ENCODE measurements at regions not wholly inside any gene's neighbourhood (a gene's known extent, or its start where the extent isn't known, plus 50 kb on each side); places are given as distances from the start of the nearest gene placed in this dataset.

DNA sequence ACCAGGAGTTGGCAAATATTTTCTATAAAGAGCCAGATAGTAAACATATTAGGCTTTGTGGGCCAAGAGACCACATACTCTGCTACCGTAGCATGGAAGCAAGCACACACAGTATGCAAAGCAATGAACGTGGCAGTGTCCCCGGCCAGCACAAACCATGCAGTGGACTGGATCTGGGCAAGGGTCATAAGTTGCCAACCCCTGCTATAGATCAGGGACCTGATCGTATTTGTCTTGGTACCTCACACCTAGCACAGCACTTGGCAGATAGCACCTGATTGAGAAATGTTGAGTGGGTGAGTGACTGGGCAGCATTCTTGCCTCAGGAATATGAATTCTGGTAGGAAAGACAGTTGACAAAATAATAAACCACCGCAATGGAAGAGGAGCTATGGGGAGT is 331.9 kb downstream of the FGFR2 start:
- no peaks in the 10 kb centered on the region for H3K36me3 ChIP-seq (ENCODE audit: insufficient read depth, low read length)
- no peaks in the 10 kb centered on the region for H3F3A ChIP-seq (ENCODE audit: low read depth)
- H4K20me1 ChIP-seq (ENCODE audit: insufficient read depth, low read length, poor library complexity, severe bottlenecking), result no peaks in the 10 kb centered on the region
- no peaks in the 10 kb centered on the region for H3K27me3 ChIP-seq (ENCODE audit: insufficient read depth, low read length, poor library complexity, severe bottlenecking)
- no peaks in the 10 kb centered on the region for H3K79me2 ChIP-seq (ENCODE audit: insufficient read depth, low read length)
- no peaks in the 10 kb centered on the region for H3K9me2 ChIP-seq (replicated peaks; ENCODE audit: low read depth, low read length)
- TF ChIP-seq CTCF (conservative IDR thresholded peaks at IDR 0.05; ENCODE audit: low read length), result no peak
- no peak overlapping the region for H3K9ac ChIP-seq (ENCODE audit: low read depth, low read length, poor library complexity, severe bottlenecking)
- no peaks in the 10 kb centered on the region for H3K4me1 ChIP-seq (ENCODE audit: insufficient read depth, low read length, poor library complexity, severe bottlenecking)
- H3K4me3 ChIP-seq (ENCODE audit: low read length, poor library complexity, severe bottlenecking), result no peak overlapping the region
- H2AFZ ChIP-seq (ENCODE audit: low read length), result no peak overlapping the region
- H3K9me3 ChIP-seq (ENCODE audit: insufficient read depth, low read depth, low read length), result peaks cover 3% of the 10 kb centered on the region; the same call in 1 of the 2 replicates
- no peak overlapping the region for H3K4me2 ChIP-seq (ENCODE audit: low read depth, low read length, poor library complexity, severe bottlenecking)

DNA sequence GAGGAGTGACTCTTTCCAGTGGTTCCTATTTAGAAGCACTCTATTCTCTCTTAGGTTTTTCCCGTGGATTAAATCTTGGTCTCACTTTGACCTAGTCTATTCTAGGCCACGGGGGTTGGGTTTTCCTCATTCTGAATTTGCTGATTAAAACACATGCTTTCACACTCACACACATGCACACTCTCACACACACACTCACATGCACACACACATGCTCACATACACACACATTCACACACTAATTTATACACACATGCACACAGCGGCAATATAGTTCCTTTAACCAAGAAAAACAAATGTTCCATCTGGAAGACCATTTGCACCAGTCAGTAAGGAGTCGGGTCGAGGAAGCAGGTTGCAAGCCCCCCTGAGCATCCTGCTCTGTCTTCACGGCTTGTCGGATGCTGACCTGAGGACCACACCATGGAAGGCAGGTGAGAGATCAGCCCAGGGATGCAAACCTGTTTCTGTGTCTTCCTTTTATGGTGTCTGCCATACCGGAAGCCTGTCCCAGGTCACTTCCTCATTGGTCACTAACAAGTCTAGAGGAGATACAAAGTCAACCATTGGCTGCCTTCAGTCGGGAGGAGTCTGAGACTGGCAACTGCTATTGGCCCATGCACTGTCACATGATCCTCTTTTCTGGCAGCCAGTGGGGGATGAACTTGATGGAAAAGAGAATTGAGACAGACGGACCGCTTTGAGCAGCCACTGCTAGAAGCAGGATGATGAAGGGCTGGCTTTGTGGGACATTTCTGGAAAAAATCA is 330.8 kb downstream of the FGFR2 start:
- H4K20me1 ChIP-seq (ENCODE audit: insufficient read depth, low read length, poor library complexity, severe bottlenecking), result no peaks in the 10 kb centered on the region
- TF ChIP-seq CTCF (conservative IDR thresholded peaks at IDR 0.05; ENCODE audit: low read length) (no peak), EZH2phosphoT487 (IDR thresholded peaks at IDR 0.05; ENCODE audit: borderline replicate concordance) (no peak)
- H3K9ac ChIP-seq (ENCODE audit: low read depth, low read length, poor library complexity, severe bottlenecking), result no peak overlapping the region
- no peaks in the 10 kb centered on the region for H3K27me3 ChIP-seq (ENCODE audit: insufficient read depth, low read length, poor library complexity, severe bottlenecking)
- H3K4me2 ChIP-seq (ENCODE audit: low read depth, low read length, poor library complexity, severe bottlenecking), result no peak overlapping the region
- no peaks in the 10 kb centered on the region for H3K36me3 ChIP-seq (ENCODE audit: insufficient read depth, low read length)
- H2AFZ ChIP-seq (ENCODE audit: low read length), result no peak overlapping the region
- H3K9me3 ChIP-seq (ENCODE audit: insufficient read depth, low read depth, low read length), result peaks cover 3% of the 10 kb centered on the region; the same call in 1 of the 2 replicates
- H3K9me2 ChIP-seq (replicated peaks; ENCODE audit: low read depth, low read length), result no peaks in the 10 kb centered on the region
- no peak overlapping the region for H3K4me3 ChIP-seq (ENCODE audit: low read length, poor library complexity, severe bottlenecking)
- H3K4me1 ChIP-seq (ENCODE audit: insufficient read depth, low read length, poor library complexity, severe bottlenecking), result no peaks in the 10 kb centered on the region
- H3F3A ChIP-seq (ENCODE audit: low read depth), result no peaks in the 10 kb centered on the region
- H3K79me2 ChIP-seq (ENCODE audit: insufficient read depth, low read length), result no peaks in the 10 kb centered on the region

DNA sequence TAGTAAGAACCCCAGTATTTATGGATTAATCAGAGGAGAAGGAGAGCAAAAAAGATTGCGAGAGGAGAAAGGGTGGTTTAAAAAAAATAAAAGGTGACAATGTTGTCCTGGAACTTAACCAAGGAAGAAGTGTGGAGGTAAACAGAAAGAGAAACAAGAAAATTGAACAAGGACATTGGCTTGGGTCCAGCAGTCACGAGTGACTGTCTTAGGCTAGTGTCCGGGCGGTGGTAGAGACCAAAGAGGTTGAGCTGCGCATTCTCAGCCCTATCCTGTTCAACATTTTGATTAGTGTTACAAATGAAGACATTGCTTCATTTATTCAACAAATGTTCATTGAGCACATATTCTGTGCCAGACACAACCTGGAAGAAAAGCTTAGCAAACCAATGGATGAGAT is 329.9 kb downstream of the FGFR2 start:
- H3K4me2 ChIP-seq (ENCODE audit: low read depth, low read length, poor library complexity, severe bottlenecking), result no peak overlapping the region

More for the DNA sequence above, 329.9 kb downstream of the FGFR2 start:
- no peaks in the 10 kb centered on the region for H3F3A ChIP-seq (ENCODE audit: low read depth)
- TF ChIP-seq EZH2phosphoT487 (IDR thresholded peaks at IDR 0.05; ENCODE audit: borderline replicate concordance), result no peak
- no peak for TF ChIP-seq CTCF (conservative IDR thresholded peaks at IDR 0.05; ENCODE audit: low read length)
- no peaks in the 10 kb centered on the region for H3K27me3 ChIP-seq (ENCODE audit: insufficient read depth, low read length, poor library complexity, severe bottlenecking)
- H4K20me1 ChIP-seq (ENCODE audit: insufficient read depth, low read length, poor library complexity, severe bottlenecking), result no peaks in the 10 kb centered on the region
- no peaks in the 10 kb centered on the region for H3K4me1 ChIP-seq (ENCODE audit: insufficient read depth, low read length, poor library complexity, severe bottlenecking)
- H3K9ac ChIP-seq (ENCODE audit: low read depth, low read length, poor library complexity, severe bottlenecking), result no peak overlapping the region
- H3K9me2 ChIP-seq (replicated peaks; ENCODE audit: low read depth, low read length), result no peaks in the 10 kb centered on the region
- H3K4me3 ChIP-seq (ENCODE audit: low read length, poor library complexity, severe bottlenecking), result no peak overlapping the region
- H3K9me3 ChIP-seq (ENCODE audit: insufficient read depth, low read depth, low read length), result peaks cover 3% of the 10 kb centered on the region; the same call in 1 of the 2 replicates
- no peak overlapping the region for H2AFZ ChIP-seq (ENCODE audit: low read length)
- no peaks in the 10 kb centered on the region for H3K36me3 ChIP-seq (ENCODE audit: insufficient read depth, low read length)
- H3K79me2 ChIP-seq (ENCODE audit: insufficient read depth, low read length), result no peaks in the 10 kb centered on the region
